Activated T-helper 1 cell treated with Interleukin-2 at 50 U/mL for 16 hours (primary cell): ENCODE measurements at regions not wholly inside any gene's neighbourhood (a gene's known extent, or its start where the extent isn't known, plus 50 kb on each side); places are given as distances from the start of the nearest gene placed in this dataset.
"Not testable (repeated sequence)": the region's sequence is repeated elsewhere in the genome, so short reads cannot be mapped to it uniquely, and the experiment has no call there.

Experiments used
- DNase-seq: peaks from one replicate; pipeline ENCODE4 v3.0.0-alpha.2; 2020; ENCODE audit warnings: low read depth

DNA sequence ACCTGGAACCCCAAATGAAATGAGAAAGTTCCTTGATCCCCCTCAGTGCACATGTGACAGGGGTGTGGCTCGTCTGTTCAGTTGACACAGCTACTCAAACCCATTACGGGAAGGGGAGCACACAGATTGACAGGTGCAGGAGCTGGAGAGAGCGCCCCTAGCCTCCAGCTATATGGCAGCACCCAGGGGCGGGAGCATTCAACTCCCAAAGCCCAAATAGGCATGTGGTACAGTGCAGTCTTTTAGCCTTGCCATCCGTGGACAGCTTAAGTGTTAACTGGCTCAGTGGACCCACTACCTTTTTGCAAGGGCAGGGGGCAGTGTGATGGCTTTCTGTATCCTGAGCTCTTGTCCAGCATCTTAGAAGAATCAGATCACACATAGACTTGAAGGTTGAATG is 1374.2 kb upstream of the ALCAM start:
- DNase-seq: no peak

DNA sequence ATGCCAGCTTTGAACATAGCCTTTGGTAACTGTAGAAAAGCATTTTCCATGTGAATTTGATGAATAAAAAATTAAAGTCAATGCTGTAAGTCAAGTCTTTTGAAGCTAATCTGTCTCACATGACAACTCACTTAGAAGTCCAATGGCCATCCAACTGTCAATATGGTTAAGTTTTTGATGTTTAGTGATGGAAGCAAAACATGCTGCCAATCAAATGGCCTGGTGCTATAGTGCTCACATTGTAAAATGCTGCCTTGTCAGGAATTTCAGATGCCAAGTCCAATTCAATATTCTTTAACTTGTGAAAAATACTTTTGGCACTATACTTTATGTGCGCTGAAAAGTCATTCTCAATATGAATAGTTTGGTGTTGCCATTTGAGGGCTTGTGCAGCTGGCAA is 1361.8 kb upstream of the ALCAM start:
- DNase-seq: no peak

DNA sequence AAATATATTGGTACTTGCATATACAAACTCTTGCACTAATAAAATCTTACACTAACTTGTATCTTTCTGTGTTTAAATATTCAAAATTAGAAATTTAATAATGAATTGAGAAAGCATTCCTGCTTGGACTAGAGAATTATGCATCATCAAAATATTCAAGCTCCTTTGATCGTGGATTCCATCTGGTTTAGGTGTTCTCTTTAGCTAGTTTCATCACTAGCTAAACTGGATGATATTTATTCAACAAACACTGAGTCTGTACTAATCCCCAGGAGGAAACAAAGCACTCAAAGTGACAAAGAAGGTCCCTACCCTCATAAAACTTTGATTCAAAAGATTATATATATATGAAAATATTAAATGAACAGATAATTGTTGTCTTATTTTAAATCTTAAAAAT is 1360.9 kb upstream of the ALCAM start:
- no peak for DNase-seq

DNA sequence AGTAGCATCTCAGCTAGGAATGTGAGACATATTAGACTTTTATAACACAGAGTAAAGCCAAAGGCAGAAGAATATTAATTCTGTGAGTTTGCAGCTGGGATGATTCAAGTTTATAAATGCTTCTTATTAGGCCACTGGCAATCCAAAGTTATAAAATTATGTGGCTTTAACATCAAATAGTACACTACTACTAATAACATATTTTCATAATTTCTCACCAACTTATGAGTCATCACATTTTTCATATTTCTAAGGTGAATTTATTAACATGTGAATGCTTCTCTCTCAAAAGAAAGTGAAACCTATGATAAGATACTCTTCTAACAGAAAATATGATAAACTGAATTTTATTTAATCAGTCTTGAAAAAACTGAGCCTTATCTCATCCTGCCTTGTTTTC is 1348.2 kb upstream of the ALCAM start:
- no peak for DNase-seq

DNA sequence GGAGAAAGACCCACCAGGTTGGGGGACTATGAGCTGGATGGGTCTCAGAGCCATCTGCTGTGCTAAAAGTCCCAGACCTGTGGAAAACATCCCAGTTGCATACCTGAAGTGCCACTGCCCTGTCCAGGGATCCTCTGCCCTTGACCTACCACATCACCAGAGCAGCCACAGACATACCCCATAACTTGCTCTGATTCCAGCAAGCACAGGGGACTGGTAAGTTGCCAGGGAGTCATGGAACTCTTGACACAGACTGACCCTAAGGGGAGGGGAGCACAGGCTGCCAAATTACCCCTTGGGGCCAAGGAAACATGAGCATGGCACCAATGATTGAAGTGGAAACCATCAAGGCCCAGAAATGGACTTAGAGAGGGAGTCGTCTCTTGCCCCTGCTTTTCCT is 1335.1 kb upstream of the ALCAM start:
- DNase-seq: no peak

DNA sequence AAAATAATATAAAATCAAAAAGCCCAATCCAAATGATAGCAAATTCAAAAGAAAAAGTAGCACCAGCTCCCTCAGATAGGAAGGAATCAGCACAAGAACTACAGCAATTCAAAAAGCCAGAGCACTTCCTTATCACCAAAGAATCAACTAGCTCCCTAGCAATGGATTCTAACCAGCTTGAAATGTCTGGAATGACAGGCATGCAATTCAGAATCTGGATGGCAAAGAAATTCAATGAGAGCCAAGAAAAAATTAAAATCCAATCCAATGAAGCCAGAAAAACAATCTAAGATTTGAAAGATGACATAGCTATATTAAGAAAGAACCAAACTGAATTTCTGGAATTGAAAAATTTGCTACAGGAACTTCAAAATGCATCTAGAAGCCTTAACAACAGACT is 1334.4 kb upstream of the ALCAM start:
- DNase-seq: no peak

DNA sequence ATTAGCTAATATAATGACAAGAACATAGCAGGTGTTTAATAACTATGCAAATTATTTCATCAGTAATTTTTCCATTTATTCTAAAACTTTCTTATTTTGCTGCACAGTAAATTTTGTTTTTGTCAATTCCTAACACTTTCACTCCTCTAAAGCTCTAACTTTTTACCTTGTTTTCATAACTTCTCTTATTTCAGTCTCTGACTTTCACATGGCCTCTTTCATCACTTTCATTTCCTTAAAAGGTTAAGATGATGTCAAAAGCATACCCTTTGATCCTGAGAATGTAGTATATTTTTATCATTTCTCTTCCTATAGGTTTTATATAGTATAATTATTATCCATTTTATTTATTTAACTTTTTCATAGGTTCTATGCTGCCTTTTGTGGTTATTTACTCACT is 1325.8 kb upstream of the ALCAM start:
- no peak for DNase-seq

DNA sequence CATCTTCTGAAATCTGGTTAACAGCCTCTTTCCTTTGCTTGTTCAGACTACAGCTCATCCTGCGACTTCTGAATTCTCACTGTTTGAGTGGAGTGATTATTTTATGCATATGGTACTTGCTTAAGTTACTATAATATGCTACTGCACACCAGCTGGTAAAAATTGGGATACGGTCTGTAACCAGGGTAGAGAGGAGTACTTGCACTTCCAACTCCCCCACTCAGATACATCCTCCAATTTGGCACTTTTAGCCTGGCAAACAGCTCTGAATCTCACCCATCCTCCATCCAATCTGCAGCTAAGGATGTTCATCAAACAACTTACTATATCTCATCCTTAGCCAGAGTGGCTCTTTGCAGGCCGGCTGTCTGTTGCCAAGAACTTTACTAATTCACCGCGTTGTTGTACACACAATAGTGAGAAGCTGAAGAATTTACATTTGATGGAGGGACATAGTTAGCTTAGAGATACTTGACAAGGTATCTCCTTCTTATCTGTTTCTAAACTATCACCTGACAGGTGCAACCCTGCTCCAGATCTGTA is 1323.6 kb upstream of the ALCAM start:
- not testable (repeated sequence) for DNase-seq

DNA sequence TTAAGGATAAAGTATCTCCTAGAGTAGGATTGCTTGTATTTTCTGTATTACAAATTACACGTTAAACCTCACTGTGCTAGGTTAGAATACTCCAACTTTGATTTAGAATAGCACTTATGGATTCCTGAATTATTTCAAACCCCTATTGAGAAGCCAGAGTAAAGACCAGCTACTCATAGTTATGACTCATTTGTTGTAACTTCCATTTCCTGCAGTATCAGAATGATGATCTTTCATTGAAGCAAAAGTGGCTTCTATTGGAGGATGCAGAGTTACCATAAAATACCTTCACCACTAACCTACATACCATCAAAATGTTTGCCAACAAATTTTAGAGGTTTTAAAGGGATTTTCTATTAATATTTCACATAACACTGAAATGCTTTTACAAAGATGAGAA is 1322.7 kb upstream of the ALCAM start:
- DNase-seq: no peak

DNA sequence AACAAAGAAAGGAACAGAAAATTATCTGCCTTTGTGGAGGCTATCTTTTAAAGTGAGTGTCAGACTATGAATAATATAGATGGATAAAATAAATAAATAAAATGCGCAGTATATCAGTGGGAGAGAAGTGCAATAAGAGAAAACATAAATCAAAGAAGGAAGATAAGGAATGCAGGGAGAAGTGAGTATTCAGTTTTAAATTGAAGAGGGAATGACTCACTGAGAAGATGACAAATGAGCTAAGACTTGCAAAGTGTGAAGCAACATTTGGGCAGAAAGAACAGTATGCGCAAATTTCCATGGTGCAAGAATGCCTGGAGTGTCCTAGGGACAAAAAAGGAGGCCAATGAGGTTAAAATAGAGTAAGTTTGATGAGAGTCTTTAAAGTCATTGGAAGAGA is 1300.1 kb upstream of the ALCAM start:
- DNase-seq: no peak

DNA sequence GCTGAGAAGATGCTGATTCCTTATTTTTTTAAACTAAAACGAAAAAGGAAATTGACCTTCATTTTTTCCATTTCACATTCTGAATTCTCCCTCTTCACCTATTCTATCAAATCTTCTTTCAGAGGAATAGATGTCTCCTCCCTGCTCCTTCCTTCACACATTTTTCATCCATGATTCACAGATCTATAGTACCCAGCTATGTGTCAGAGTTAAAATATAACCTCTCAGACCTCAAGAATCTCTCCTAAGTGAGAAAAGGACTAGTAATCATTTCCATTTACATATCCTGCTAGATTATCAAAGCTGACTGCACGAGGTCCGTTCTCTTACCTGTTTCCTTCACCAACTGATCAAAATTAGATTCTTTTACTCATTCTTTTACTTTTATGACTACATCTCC is 1297.6 kb upstream of the ALCAM start:
- DNase-seq: no peak

DNA sequence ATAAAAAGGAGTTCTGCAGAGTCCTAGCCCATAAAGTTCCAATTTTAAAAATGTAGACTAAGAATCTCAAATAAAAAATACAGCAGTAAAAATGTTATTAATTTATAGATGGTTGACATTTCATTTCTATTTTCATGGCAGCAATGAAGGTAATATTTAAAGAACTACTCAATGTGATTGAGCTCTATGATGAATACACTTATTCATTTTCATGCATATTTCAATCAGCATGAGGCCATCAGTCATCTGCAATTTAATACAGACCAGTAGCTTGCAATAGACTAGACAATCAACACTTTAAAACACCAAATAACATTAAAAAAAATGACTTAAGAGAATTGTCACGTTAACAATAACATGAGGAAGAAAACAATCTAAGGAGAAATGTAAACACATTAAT is 1295.8 kb upstream of the ALCAM start:
- no peak for DNase-seq

DNA sequence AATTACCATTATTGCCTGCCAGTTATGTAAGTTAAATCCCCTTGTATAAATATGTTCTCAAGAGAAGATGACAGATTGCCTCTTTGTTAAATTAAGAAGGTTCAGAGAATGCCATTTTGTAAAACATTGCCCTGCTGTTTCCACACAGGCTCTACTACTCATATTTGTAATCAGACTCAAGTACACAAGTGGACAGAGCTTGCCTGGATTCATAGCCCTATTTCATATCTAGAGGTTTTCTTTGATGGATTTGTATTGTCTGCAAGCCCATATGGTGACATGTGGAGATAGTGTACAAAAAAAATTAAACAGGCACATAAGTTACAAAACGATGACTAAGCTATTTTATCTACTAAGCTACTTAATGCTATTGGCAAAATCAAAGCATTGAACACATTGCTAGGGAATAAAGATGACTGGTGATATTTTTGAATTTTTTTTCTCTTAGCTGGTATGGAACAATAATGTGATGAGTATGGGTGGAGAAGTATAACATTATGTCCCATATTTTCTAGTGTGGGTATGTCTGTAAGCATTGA is 1286.6 kb upstream of the ALCAM start:
- no peak for DNase-seq

DNA sequence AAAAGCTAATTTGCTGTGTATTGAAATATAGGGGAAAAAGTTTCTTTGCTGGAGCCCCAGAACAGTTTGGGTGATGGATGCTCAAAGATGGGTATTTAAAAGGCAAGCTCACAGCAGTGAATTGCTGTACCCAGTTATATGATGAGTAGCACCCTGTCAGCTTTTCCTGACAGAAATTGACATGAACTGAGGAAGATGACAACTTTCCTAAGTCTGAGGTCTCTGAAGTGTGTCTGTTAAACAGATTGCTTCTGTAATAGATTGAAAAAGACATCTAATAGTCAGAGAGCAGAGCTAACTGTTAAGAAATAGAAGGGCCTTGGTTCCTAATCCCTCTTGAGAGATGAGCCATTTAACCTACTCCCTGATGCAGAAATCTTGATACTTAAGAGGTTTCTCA is 1278.0 kb upstream of the ALCAM start:
- DNase-seq: no peak

DNA sequence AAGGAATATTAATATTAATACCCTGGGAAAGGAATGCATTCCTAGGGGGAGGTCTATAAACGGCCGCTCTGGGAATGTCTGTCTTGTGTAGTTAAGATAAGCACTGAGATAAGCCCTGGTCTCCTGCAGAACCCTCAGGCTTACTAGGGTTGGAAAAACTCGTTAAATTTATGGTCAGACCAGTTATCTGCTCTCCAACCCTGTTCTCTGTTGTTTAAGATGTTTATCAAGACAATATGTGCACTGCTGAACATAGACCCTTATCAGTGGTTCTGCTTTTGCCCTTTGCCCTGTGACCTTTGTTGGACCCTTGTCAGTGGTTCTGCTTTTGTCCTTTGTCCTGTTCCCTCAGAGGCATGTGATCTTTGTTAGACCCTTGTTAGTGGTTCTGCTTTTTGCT is 1276.7 kb upstream of the ALCAM start:
- DNase-seq: not testable (repeated sequence)

DNA sequence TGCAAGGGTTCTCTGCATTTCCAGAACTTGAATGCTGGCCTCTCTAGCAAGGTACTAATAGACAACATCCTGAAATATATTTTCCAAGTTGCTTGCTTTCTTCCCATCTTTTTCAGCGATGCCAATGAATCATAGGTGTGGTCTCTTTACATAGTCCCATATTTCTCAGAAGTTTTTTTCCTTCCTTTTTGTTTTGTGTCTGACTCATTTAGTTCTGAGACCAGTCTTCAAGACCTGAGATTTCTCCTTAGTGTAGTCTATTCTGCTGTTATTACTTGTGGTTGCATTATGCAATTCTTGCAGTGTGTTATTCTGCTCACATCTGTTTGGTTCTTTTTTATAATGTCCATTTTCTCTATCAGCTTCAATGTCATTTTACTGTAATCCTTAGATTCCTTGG is 1265.0 kb upstream of the ALCAM start:
- no peak for DNase-seq

DNA sequence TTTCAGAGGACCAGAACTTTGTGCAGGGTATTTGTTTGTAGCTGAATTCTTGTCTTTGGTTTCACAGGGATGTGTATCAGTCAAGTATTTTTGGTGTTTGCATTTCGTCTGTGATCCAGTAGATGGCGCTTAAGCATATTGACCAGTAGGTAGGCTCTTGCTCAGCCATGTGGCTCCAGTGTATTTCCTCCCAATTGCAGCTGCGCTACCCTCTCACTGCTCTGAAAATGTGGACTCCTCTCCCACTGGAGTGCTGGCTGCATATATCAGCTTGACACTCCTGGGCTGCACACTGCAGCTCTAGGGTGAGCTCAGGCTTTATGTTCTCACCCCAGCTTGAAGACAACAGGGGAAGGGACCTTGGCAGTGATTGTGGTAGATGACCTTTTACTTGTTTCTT is 1264.3 kb upstream of the ALCAM start:
- DNase-seq: no peak

DNA sequence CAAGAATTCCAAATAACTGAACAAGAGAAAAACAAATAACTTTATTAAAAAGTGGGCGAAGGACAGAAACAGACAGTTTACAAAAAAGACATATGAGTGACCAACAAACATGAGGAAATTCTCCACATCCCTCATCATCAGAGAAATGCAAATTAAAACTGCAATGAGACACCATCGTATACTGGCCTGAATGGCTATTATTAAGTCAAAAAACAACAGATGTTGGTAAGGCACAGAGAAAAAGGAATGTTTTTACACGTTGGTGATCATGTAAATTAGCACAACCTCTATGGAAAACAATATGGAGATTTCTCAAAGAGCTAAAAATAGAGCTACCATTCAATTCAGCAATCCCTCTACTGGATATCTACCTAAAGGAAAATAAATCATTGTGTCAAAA is 1260.4 kb upstream of the ALCAM start:
- DNase-seq: no peak

DNA sequence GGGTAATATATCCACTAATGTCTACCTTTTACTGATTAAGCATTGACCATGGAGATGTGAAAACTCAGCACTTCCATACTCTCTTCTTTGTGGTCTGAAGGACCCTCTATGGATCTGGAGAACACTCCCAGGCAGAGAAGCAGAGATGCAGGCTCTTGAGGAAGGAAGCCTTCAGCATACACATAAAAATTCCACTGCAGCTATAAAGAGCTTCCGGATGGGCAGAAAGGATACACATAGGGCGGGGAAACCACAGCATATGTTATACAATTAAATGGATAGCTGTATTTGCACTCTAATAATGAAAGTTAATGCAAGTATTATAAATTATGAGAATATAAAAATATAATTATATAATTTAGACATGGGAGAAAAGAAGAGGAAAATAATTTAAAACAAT is 1258.2 kb upstream of the ALCAM start:
- no peak for DNase-seq

DNA sequence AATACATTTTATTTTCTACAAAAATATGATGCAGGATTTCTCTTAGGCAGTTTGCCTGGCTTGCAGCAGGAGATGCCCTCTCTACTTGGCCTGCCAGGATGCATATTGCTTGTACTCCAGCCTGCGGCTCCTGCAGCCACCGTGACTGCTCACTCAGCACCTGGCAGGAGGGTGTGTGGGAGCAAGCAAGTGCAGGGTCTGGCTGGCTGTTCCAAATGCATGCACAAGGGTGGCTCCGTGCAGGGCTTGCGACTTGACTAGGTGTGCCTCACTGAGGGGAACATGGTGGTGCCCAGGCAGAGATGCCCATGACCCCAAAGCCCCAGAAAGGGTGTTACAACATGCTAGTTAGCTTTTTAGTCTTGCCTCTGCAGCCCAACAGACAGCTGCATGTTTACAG is 1240.2 kb upstream of the ALCAM start:
- no peak for DNase-seq

DNA sequence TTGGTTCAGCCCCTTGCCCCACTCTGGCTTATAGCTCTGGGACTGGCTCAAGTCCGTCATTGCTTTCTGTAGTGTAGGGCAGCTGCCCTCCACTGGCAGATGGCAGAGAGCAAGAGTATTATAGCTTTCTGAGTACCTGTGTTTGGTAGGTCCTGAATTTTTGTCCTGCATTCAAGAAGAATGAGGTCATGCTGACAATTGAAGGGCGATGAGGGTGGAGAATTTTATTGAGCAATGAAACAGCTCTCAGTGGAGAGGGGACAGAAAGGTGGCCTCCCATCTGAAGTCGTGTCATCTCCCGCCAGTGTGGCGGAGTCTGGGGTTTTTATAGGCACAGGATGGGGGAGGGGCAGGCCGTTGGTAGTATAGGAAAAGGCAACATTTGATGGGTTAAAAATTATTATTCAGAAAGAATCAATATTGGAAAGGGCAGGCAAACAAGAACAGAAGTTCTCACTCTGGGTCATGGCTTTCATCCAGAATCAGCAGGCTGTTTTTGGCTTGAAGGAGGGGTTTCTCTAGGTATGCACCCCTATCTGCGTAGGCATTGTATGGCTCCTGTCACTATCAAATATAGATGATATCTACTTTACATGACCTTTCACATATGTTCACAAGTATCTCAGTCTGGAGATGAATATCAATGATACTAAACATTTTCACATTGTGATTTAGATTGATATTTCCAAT is 1239.7 kb upstream of the ALCAM start:
- DNase-seq: no peak

DNA sequence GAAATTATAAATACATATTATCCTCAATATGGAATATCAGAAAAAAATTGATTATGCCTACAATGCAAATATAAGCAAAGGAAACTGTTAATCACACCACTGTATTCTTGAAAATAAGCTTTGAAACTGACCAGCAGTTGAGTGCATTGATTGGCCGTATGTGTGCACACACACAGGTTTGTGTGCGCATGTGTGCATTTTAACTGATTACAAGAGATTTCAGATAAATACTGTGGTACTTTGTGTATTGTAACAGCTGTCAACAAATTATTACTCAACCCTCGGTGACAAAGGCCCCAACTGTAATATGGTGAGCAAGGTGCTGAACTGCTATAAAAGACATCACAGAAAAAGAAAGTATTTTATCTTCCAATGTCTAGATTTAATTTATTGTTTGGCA is 1238.9 kb upstream of the ALCAM start:
- no peak for DNase-seq

DNA sequence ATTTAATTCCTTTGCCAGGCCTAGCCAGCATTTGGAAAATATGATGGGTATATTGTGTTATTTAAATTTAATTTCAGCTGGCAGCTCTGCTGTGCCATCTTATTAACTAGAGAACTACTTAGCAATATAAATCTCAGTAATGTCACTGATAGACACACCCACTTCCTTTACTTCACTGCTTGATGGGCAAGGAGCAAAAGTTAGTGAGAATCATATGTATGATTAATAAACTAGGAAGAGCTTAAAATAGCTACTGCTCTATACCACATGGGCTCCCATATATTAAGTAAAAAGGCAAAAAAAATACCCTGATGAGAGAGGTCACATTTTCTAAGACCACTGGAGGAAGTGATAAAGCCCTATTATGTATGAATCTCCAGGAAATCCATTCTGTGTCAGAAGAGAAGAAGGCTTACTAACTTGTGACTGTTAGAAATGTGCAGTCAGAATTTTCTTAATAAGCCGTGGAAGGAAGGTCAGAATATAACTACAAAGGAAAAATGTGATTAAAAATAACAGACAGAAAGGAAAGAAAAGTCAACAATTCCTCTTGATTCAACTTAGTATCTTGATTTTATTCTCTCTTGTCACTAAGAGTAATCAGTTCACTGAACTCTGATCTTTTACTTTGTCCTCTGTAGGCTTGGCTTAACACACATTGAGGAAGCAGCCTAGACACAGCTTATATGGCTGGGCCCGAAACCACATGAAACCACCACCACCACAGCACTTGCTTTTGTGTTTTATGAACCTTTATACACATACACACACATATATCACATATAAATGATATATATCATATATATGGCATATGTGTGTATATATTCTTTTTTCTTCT is 1233.9 kb upstream of the ALCAM start:
- no peak for DNase-seq
